Stimulated activated naive CD8-positive, alpha-beta T cell treated with anti-CD3 and anti-CD28 coated beads, Interleukin-15, amount 100 ng/mL, for 72 hours (primary cell): ENCODE measurements at regions not wholly inside any gene's neighbourhood (a gene's known extent, or its start where the extent isn't known, plus 50 kb on each side); places are given as distances from the start of the nearest gene placed in this dataset.

Source experiments
- ATAC-seq: fragments of 150-1000 bp; cut with Tn5 transposase; 2 replicates; pipeline ENCODE4 v1.10.0; 2021; ENCODE audit warnings: mild to moderate bottlenecking, moderate library complexity
- DNase-seq, 2 donors: peaks; one replicate each; pipeline ENCODE4 v3.0.0; 2021 to 2022
- H3K27ac Mint-ChIP-seq, 2 donors: one replicate each; pipeline ENCODE4 v1.8.0; 2022; ENCODE audit warnings: mild to moderate bottlenecking in 2 of 2, mixed read lengths in 2 of 2, moderate library complexity in 2 of 2
- H3K27me3 Mint-ChIP-seq: one replicate; pipeline ENCODE4 v1.8.0; 2022; ENCODE audit warnings: mixed read lengths
- H3K4me1 Mint-ChIP-seq: one replicate; pipeline ENCODE4 v1.8.0; 2022; ENCODE audit warnings: mild to moderate bottlenecking, mixed read lengths
- H3K4me3 Mint-ChIP-seq, 2 donors: one replicate each; pipeline ENCODE4 v1.8.0; 2022; ENCODE audit warnings: mild to moderate bottlenecking in 2 of 2, mixed read lengths in 2 of 2, moderate library complexity in 1 of 2
- H3K9me3 Mint-ChIP-seq, 2 donors: one replicate each; pipeline ENCODE4 v1.8.0; 2022; ENCODE audit warnings: mixed read lengths in 2 of 2

- H3K4me1 Mint-ChIP-seq = no peaks in the 10 kb centered on the region
- H3K27ac Mint-ChIP-seq = no peak overlapping the region
- DNase-seq = no peak
- H3K4me3 Mint-ChIP-seq = no peak overlapping the region
- peaks cover 13% of the 10 kb centered on the region for H3K27me3 Mint-ChIP-seq
- no peak for ATAC-seq
- H3K9me3 Mint-ChIP-seq = no peaks in the 10 kb centered on the region
Measured at GRCh38 chr4:78990938-78991810, 51.9 kb upstream of the PAQR3 start.

GRCh38 chr4:78989697-78990270 is 50.5 kb upstream of the PAQR3 start:
- no peak for ATAC-seq
- Mint-ChIP-seq H3K9me3 (no peaks in the 10 kb centered on the region), H3K27me3 (peaks cover 23% of the 10 kb centered on the region), H3K4me1 (no peaks in the 10 kb centered on the region), H3K4me3 (no peak overlapping the region), H3K27ac (peak overlapping the region in 1 of 2 donors; percentile 21)
- no peak for DNase-seq
